ENCODE measurements at regions not wholly inside any gene's neighbourhood (a gene's known extent, or its start where the extent isn't known, plus 50 kb on each side); places are given as distances from the start of the nearest gene placed in this dataset.

DNA sequence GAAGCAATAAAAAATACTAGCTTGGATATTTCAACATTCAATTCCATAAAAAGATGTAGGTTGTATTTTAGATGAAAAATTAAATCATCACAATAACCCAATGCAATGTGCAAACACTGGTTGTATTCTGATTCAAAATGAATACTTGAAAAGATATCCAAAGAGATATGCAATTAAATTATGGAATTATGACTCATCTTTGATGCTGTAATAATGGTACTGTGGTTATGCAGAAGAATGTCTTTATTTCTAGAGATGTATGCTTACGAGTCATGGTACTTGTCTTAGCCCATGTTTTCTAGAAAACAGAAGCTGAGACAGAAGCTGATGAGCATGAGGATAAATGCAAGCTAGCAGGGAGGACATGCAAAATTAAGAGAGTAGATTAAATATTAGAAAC lies 1941.4 kb upstream of the NUDT12 start:
- 0 out of 2 replicates have a peak, but pooled peaks cover 4% of the 10 kb centered on the region for H3K4me1 ChIP-seq (ENCODE audit: low read length)
- no peak overlapping the region for H3K9ac ChIP-seq (ENCODE audit: low read length)
- H3K4me3 ChIP-seq (ENCODE audit: low read length), result no peak overlapping the region
- H3K36me3 ChIP-seq (replicated peaks; ENCODE audit: low read depth, low read length), result no peaks in the 10 kb centered on the region
- H3K79me2 ChIP-seq (ENCODE audit: low read length), result no peaks in the 10 kb centered on the region
- no peak for TF ChIP-seq EZH2phosphoT487 (IDR thresholded peaks at IDR 0.05; ENCODE audit: low read depth)
- TF ChIP-seq, protein P1, sequence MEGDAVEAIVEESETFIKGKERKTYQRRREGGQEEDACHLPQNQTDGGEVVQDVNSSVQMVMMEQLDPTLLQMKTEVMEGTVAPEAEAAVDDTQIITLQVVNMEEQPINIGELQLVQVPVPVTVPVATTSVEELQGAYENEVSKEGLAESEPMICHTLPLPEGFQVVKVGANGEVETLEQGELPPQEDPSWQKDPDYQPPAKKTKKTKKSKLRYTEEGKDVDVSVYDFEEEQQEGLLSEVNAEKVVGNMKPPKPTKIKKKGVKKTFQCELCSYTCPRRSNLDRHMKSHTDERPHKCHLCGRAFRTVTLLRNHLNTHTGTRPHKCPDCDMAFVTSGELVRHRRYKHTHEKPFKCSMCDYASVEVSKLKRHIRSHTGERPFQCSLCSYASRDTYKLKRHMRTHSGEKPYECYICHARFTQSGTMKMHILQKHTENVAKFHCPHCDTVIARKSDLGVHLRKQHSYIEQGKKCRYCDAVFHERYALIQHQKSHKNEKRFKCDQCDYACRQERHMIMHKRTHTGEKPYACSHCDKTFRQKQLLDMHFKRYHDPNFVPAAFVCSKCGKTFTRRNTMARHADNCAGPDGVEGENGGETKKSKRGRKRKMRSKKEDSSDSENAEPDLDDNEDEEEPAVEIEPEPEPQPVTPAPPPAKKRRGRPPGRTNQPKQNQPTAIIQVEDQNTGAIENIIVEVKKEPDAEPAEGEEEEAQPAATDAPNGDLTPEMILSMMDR (IDR thresholded peaks at IDR 0.05; ENCODE audit: low read depth, low read length), result no peak
- H3K27me3 ChIP-seq (ENCODE audit: low read depth, low read length), result no peaks in the 10 kb centered on the region
- H4K20me1 ChIP-seq (ENCODE audit: insufficient read depth, low read length), result no peaks in the 10 kb centered on the region
- H3K9me3 ChIP-seq (ENCODE audit: insufficient read depth, low read length), result no peaks in the 10 kb centered on the region
- no peak overlapping the region for H3K27ac ChIP-seq (ENCODE audit: low read length)
- no peak overlapping the region for H2AFZ ChIP-seq (ENCODE audit: low read depth, low read length)
- H3K4me2 ChIP-seq (ENCODE audit: low read length), result no peak overlapping the region

DNA sequence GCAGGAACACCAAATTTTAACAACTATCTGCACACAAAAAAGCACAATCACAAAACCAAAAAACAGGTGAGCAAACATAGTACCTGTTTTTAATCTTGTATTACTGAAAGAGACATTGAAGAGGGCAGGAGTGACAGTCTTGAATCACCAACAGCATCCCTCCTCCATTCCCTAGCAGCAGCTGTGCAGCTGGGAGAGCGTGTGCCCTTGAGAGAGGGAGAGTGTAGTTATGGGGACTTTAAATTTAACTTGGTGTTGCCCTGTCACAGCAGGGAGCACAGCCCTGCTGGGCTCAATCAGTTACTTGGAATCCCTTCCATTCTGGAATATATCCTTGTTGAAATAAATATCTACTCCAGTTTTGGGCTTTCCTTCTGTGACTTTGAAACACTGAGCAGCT lies 1938.7 kb upstream of the NUDT12 start:
- H3K36me3 ChIP-seq (replicated peaks; ENCODE audit: low read depth, low read length), result no peaks in the 10 kb centered on the region
- H3K9ac ChIP-seq (ENCODE audit: low read length), result no peak overlapping the region
- no peaks in the 10 kb centered on the region for H3K27me3 ChIP-seq (ENCODE audit: low read depth, low read length)
- 0 out of 2 replicates have a peak, but pooled peaks cover 4% of the 10 kb centered on the region for H3K4me1 ChIP-seq (ENCODE audit: low read length)
- H3K9me3 ChIP-seq (ENCODE audit: insufficient read depth, low read length), result no peaks in the 10 kb centered on the region
- H4K20me1 ChIP-seq (ENCODE audit: insufficient read depth, low read length), result no peaks in the 10 kb centered on the region
- no peak for TF ChIP-seq EZH2phosphoT487 (IDR thresholded peaks at IDR 0.05; ENCODE audit: low read depth)
- TF ChIP-seq, protein P1 (IDR thresholded peaks at IDR 0.05; ENCODE audit: low read depth, low read length), result no peak
- no peak overlapping the region for H2AFZ ChIP-seq (ENCODE audit: low read depth, low read length)
- no peaks in the 10 kb centered on the region for H3K79me2 ChIP-seq (ENCODE audit: low read length)
- H3K4me3 ChIP-seq (ENCODE audit: low read length), result no peak overlapping the region
- H3K27ac ChIP-seq (ENCODE audit: low read length), result no peak overlapping the region
- H3K4me2 ChIP-seq (ENCODE audit: low read length), result no peak overlapping the region

DNA sequence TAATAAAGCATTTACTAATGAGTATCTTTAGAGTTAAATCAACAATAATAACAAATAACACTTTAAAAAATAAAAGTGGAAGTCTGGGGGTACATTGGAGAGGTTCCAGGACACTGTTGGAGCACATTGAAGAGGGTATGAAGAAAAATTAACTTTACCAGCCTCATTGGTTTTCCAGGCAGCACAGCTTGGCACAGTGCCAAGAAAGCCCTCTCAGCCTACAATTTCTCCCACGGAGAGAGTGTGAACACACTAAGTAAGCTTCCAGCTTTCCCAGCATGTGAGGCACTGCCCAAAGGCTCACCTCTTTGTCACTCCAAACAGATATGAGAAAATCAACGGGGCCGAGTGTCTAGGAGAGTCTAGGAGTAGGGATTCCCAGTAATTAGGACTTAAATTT lies 1912.8 kb upstream of the NUDT12 start:
- no peak for TF ChIP-seq EZH2phosphoT487 (IDR thresholded peaks at IDR 0.05; ENCODE audit: low read depth)
- TF ChIP-seq, protein P1 (IDR thresholded peaks at IDR 0.05; ENCODE audit: low read depth, low read length), result no peak
- no peak overlapping the region for H3K27ac ChIP-seq (ENCODE audit: low read length)
- H3K4me2 ChIP-seq (ENCODE audit: low read length), result no peak overlapping the region
- H3K36me3 ChIP-seq (replicated peaks; ENCODE audit: low read depth, low read length), result no peaks in the 10 kb centered on the region
- no peak overlapping the region for H2AFZ ChIP-seq (ENCODE audit: low read depth, low read length)
- no peaks in the 10 kb centered on the region for H4K20me1 ChIP-seq (ENCODE audit: insufficient read depth, low read length)
- H3K4me1 ChIP-seq (ENCODE audit: low read length), result no peaks in the 10 kb centered on the region
- no peak overlapping the region for H3K4me3 ChIP-seq (ENCODE audit: low read length)
- no peaks in the 10 kb centered on the region for H3K79me2 ChIP-seq (ENCODE audit: low read length)
- no peaks in the 10 kb centered on the region for H3K27me3 ChIP-seq (ENCODE audit: low read depth, low read length)
- no peak overlapping the region for H3K9ac ChIP-seq (ENCODE audit: low read length)
- no peaks in the 10 kb centered on the region for H3K9me3 ChIP-seq (ENCODE audit: insufficient read depth, low read length)

DNA sequence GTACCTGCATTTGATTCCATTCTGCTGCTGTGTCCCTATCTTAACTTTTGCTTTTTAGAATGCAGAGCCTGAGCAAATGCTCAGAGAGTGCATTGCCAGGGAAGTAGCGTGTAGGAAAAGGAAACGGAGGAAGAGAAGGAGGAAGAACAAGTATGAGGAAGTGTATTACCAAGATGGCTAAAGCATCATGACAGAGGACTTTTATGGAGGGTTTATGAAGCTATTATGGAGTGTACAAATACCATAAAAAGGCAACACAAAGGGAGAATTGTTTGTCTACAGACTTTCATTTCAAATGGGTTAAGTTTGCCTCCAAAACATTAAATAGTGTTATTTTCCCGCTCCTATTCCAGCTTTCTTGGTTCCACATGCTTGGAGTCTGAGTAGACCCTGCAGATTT lies 1899.8 kb upstream of the NUDT12 start:
- no peaks in the 10 kb centered on the region for H3K79me2 ChIP-seq (ENCODE audit: low read length)
- no peak overlapping the region for H3K9ac ChIP-seq (ENCODE audit: low read length)
- no peak overlapping the region for H3K4me2 ChIP-seq (ENCODE audit: low read length)
- H4K20me1 ChIP-seq (ENCODE audit: insufficient read depth, low read length), result no peaks in the 10 kb centered on the region
- H3K9me3 ChIP-seq (ENCODE audit: insufficient read depth, low read length), result no peaks in the 10 kb centered on the region
- no peak overlapping the region for H3K4me3 ChIP-seq (ENCODE audit: low read length)
- H3K36me3 ChIP-seq (replicated peaks; ENCODE audit: low read depth, low read length), result no peaks in the 10 kb centered on the region
- no peak overlapping the region for H3K27ac ChIP-seq (ENCODE audit: low read length)
- no peak for TF ChIP-seq EZH2phosphoT487 (IDR thresholded peaks at IDR 0.05; ENCODE audit: low read depth)
- TF ChIP-seq, protein P1 (IDR thresholded peaks at IDR 0.05; ENCODE audit: low read depth, low read length), result no peak
- no peak overlapping the region for H2AFZ ChIP-seq (ENCODE audit: low read depth, low read length)
- H3K27me3 ChIP-seq (ENCODE audit: low read depth, low read length), result no peaks in the 10 kb centered on the region
- H3K4me1 ChIP-seq (ENCODE audit: low read length), result no peaks in the 10 kb centered on the region
